Pancreas (tissue), 10 donors: ENCODE measurements at regions not wholly inside any gene's neighbourhood (a gene's known extent, or its start where the extent isn't known, plus 50 kb on each side); places are given as distances from the start of the nearest gene placed in this dataset.

Source experiments
- ATAC-seq, 4 donors: fragments of 200-7000 bp; cut with Tn5 transposase; one replicate each; pipeline versions ENCODE4 v1.8.0 to v1.9.1; 2020; ENCODE audit warnings: mild to moderate bottlenecking in 4 of 4, moderate library complexity in 4 of 4
- DNase-seq, 6 donors: peaks; one replicate each; pipeline ENCODE4 v3.0.0-alpha.2; 2020
- FAIRE-seq: peaks from 2 replicates; lab custom pipeline; 2012; peaks lifted over from hg19 to GRCh38; lab: Jason Lieb, UNC
- H3K27ac ChIP-seq, 4 donors: fragments of 200-600 bp; sonication (generic); 1 replicate in 3 of 4; 2 replicates in 1 of 4; pipeline versions ENCODE4 v1.5.0 to v1.8.0; 2020
- H3K27me3 ChIP-seq, 4 donors: fragments of 200-600 bp; one replicate each; pipeline ENCODE4 v1.8.0; 2021
- H3K36me3 ChIP-seq, 3 donors: fragments of 200-600 bp; sonication (generic) in 1 of 3; one replicate each; pipeline versions ENCODE4 v1.5.0 to v1.8.0; 2020 to 2021
- H3K4me1 ChIP-seq, 3 donors: fragments of 200-600 bp; one replicate each; pipeline ENCODE4 v1.8.0; 2021
- H3K4me3 ChIP-seq, 4 donors: fragments of 200-600 bp; sonication (generic) in 2 of 4; one replicate each; pipeline versions ENCODE4 v1.5.0 to v1.8.0; 2020 to 2021
- H3K9me3 ChIP-seq, 4 donors: fragments of 200-600 bp; one replicate each; pipeline ENCODE4 v1.8.0; 2021
- WGBS, 2 donors: extraction: QIAGEN DNeasy Blood & Tissue Kit; methylation state at CpG; one replicate each; pipeline ENCODE4 v1.1.7; 2013; 5-methylcytosine and 5-hydroxymethylcytosine counted together
- intact Hi-C, 3 donors: fragments of 100-400 bp; cut with DNase I; formaldehyde crosslinking; loops; one replicate each; pipeline versions ENCODE4 v1.11.1 to v1.14.2; 2022
- TF ChIP-seq, protein P1 (sequence below), 4 donors: fragments of 200-600 bp; sonication (generic) in 3 of 4; IDR thresholded peaks; one replicate each; pipeline versions ENCODE4 v1.5.0 to v1.8.0; 2021; ENCODE audit warnings: antibody characterized with exemption in 4 of 4
- donor health status: healthy with polysubstance abuse.
- donor health status: DM: no; HTN: no; CAD: no; lungs with moderate emphysema.
- donor health status: DM: no; HTN: no; CAD: no.
- donor health status: control.
- donor health status: control.
- donor health status: Bipolar disorder and iron deficiency.
- donor health status: DM: yes; HTN: yes; CAD: no.
- donor health status: DM: no; HTN: no; CAD: no.
- donor health status: DM: no; HTN: no; CAD: no.
- donor health status: DM: yes; HTN: yes; CAD: no.

DNA sequence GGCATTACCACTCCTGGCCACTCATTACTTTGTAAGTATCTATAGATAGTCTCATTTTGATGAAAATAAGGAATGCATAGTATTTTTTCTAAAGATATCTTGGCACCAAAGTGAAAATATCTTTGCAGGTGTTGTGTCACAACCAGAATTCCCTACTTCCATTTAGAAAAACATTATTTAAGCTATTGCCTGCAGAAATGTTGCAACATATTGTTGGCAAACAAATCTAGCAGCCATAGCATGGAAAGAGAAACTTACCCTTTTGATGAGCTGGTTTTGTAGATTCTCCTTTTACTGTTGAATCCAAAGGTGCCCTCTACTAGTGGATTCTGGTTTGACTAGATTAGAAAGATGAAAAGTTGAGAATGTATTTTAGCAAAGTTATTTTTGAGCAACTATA is 138.8 kb downstream of the AREG start:
- DNase-seq: no peak
- FAIRE-seq: no peak
- Histone ChIP-seq H3K27me3 (no peaks in the 10 kb centered on the region), H3K4me1 (no peaks in the 10 kb centered on the region), H3K36me3 (no peaks in the 10 kb centered on the region), H3K27ac (no peak overlapping the region), H3K9me3 (no peaks in the 10 kb centered on the region), H3K4me3 (no peak overlapping the region)
- TF ChIP-seq, protein P1, sequence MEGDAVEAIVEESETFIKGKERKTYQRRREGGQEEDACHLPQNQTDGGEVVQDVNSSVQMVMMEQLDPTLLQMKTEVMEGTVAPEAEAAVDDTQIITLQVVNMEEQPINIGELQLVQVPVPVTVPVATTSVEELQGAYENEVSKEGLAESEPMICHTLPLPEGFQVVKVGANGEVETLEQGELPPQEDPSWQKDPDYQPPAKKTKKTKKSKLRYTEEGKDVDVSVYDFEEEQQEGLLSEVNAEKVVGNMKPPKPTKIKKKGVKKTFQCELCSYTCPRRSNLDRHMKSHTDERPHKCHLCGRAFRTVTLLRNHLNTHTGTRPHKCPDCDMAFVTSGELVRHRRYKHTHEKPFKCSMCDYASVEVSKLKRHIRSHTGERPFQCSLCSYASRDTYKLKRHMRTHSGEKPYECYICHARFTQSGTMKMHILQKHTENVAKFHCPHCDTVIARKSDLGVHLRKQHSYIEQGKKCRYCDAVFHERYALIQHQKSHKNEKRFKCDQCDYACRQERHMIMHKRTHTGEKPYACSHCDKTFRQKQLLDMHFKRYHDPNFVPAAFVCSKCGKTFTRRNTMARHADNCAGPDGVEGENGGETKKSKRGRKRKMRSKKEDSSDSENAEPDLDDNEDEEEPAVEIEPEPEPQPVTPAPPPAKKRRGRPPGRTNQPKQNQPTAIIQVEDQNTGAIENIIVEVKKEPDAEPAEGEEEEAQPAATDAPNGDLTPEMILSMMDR (IDR thresholded peaks at IDR 0.05): no peak
- ATAC-seq: no peak
- intact Hi-C loops: no loop called here

DNA sequence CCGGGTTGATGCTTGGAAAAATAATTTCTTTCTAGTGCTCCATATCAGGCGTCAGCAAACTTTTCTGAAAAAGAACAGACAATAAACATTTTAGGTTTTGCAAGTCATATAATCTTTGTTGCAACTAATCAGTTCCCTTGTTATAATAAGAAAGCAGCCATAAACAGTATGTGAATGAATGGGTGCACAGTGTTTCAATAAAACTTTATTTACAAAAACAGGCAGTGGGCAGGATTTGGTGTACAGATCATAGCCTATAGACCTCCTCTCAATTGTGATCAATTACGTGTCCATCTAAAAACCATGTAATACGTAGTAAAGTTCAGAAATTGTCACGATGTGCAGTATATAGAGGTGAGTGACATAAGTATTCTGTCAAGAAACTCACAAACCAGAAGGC is 143.4 kb downstream of the AREG start:
- FAIRE-seq: no peak
- intact Hi-C loops: no loop called here

DNA sequence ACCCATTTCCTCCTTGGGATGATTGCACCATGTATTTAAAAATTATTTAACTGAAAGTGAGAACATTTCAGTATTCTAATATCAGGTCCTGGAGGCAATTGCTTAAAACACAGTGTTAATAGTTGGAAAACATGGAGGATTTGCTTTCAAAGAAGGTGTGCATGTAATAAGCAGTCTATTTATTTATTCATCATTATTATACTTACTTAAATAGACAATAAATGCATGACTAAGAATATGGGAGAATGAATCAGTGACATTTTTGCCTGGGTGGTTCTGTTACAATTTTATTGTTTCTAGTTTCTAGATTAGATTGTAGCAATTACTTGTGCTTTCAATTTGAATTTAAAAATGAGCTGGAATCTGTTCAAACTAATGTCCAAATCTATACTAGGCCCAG is 145.5 kb downstream of the AREG start:
- Histone ChIP-seq H3K36me3 (no peaks in the 10 kb centered on the region), H3K4me1 (no peaks in the 10 kb centered on the region), H3K27ac (no peak overlapping the region), H3K9me3 (no peaks in the 10 kb centered on the region), H3K4me3 (no peak overlapping the region), H3K27me3 (no peaks in the 10 kb centered on the region)
- DNase-seq (no peak), FAIRE-seq (no peak), ATAC-seq (no peak)
- intact Hi-C loops: no loop called here
- TF ChIP-seq, protein P1 (IDR thresholded peaks at IDR 0.05): no peak

More for the DNA sequence above, 143.4 kb downstream of the AREG start:
- no peak for DNase-seq
- Histone ChIP-seq H3K27me3 (no peaks in the 10 kb centered on the region), H3K36me3 (no peaks in the 10 kb centered on the region), H3K4me1 (no peaks in the 10 kb centered on the region), H3K27ac (no peak overlapping the region), H3K9me3 (no peaks in the 10 kb centered on the region), H3K4me3 (no peak overlapping the region)
- TF ChIP-seq, protein P1 (IDR thresholded peaks at IDR 0.05): no peak
- WGBS, 2 donors: 81 to 86% methylated on average over 5 of the region's 5 CpGs
- ATAC-seq: no peak

DNA sequence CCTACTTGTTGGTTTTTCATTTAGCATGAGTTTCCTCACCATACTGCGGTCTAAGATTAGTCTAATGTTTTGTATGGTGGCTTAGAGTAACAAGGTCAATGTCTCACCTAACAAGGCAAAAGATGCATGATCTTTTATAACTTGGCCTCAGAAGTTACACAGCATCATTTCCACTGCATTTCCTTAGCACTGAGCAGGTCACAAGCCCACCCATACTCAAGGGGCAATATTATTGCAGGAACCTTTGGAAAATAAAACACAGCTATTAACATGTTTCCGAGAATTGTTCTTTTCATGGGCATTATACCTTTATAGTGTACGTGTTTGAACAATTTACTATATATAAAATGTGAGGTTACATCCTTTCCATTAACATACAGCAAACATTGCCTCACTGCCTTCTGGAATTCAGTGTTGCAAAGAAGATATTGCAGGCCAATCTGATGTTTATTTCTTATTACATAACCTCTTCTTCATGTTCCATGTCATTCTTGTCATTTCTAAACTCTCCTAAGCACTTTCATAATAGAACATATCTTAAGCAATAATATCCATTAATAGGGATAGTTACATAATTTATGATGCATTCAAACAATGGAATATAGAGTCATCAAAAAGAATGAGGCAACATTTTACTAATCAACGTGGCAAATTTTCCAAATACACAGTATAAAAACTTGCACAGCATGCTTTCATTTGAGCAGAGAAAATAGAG is 153.8 kb downstream of the AREG start:
- intact Hi-C loops: no loop called here
- H3K27ac ChIP-seq: no peak overlapping the region
- 77 to 86% methylated on average over 4 of the region's 4 CpGs for WGBS, 2 donors
- H3K4me1 ChIP-seq: no peaks in the 10 kb centered on the region
- no peaks in the 10 kb centered on the region for H3K9me3 ChIP-seq
- ATAC-seq: no peak
- no peaks in the 10 kb centered on the region for H3K36me3 ChIP-seq
- no peak for DNase-seq
- FAIRE-seq: no peak
- no peak overlapping the region for H3K4me3 ChIP-seq
- no peaks in the 10 kb centered on the region for H3K27me3 ChIP-seq
- TF ChIP-seq, protein P1 (IDR thresholded peaks at IDR 0.05): no peak

DNA sequence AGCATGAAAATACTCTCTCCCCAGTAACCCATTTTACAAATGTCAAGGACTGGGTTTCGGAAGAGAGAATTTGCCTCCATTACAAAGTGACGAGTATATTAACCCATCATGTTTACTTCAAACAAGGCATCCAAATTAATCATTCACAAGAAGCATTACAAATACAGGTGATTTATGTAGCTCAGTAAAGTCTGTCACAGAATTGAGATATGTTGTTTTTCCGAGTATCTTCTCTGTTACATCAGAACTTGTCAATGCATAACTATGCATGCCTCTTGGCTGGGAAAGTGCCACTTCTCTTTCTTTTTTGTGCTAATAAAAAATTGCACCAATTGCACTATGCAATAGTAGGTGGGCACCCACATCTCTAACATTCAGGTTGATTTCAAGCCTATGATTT is 158.2 kb downstream of the AREG start:
- DNase-seq (no peak), FAIRE-seq (no peak), ATAC-seq (no peak)
- TF ChIP-seq, protein P1 (IDR thresholded peaks at IDR 0.05): no peak
- H3K27ac ChIP-seq: no peak overlapping the region
- H3K36me3 ChIP-seq: no peaks in the 10 kb centered on the region
- no peaks in the 10 kb centered on the region for H3K4me1 ChIP-seq
- intact Hi-C loops: no loop called here
- no peak overlapping the region for H3K4me3 ChIP-seq
- whole genome bisulfite sequencing, 2 donors: 62 to 77% methylated on average over 3 of the region's 3 CpGs
- H3K27me3 ChIP-seq: no peaks in the 10 kb centered on the region
- no peaks in the 10 kb centered on the region for H3K9me3 ChIP-seq
